Upper lobe of left lung (tissue), 6 donors: ENCODE measurements at regions not wholly inside any gene's neighbourhood (a gene's known extent, or its start where the extent isn't known, plus 50 kb on each side); places are given as distances from the start of the nearest gene placed in this dataset.

ENCODE experiments used
- ATAC-seq, 2 donors: fragments of 200-7000 bp; cut with Tn5 transposase; one replicate each; pipeline ENCODE4 v1.9.1; 2022; ENCODE audit warnings: mild to moderate bottlenecking in 2 of 2, moderate library complexity in 2 of 2; ENCODE audit not compliant: low FRiP score in 2 of 2
- DNase-seq, 2 donors: peaks; one replicate each; pipeline ENCODE4 v3.0.0-alpha.2; 2019 to 2020
- H3K27ac ChIP-seq, 4 donors: fragments of 200-600 bp; sonication (generic); one replicate each; pipeline ENCODE4 v1.5.1; 2016 to 2019
- H3K27me3 ChIP-seq, 4 donors: fragments of 200-600 bp; sonication (generic); one replicate each; pipeline ENCODE4 v1.5.1; 2017 to 2019
- H3K36me3 ChIP-seq, 4 donors: fragments of 200-600 bp; sonication (generic); one replicate each; pipeline ENCODE4 v1.5.1; 2016 to 2019
- H3K4me1 ChIP-seq, 4 donors: fragments of 200-600 bp; sonication (generic); one replicate each; pipeline ENCODE4 v1.5.1; 2018 to 2019
- H3K4me3 ChIP-seq, 4 donors: fragments of 200-600 bp; sonication (generic); one replicate each; pipeline ENCODE4 v1.5.1; 2017 to 2019; ENCODE audit warnings: mild to moderate bottlenecking in 2 of 4, moderate library complexity in 1 of 4
- H3K9me3 ChIP-seq, 4 donors: fragments of 200-600 bp; sonication (generic); one replicate each; pipeline ENCODE4 v1.5.1; 2018 to 2019
- EP300 ChIP-seq, 4 donors: sonication (generic); formaldehyde crosslinking; IDR thresholded peaks; one replicate each; pipeline ENCODE4 v1.5.1; 2017; ENCODE audit warnings: antibody characterized with exemption in 4 of 4, control low read depth in 2 of 4
- POLR2A ChIP-seq, 4 donors: fragments of 450-650 bp; IDR thresholded peaks; one replicate each; pipeline ENCODE4 v1.5.1; 2016 to 2017; ENCODE audit warnings: antibody characterized with exemption in 4 of 4, mild to moderate bottlenecking in 2 of 4
- POLR2AphosphoS5 ChIP-seq, 2 donors: sonication (generic); formaldehyde crosslinking; IDR thresholded peaks; one replicate each; pipeline ENCODE4 v1.5.1; 2017; ENCODE audit warnings: antibody characterized with exemption in 2 of 2
- WGBS, 2 donors: methylation state at CpG; one replicate each; pipeline ENCODE4 v1.1.5; 2017 to 2018; 5-methylcytosine and 5-hydroxymethylcytosine counted together
- TF ChIP-seq, protein P1 (sequence below), 6 experiments: fragments of 450-650 bp in 4 of 6; fragments of 200-600 bp in 2 of 6; sonication (generic) in 2 of 6; IDR thresholded peaks; one replicate each; pipeline ENCODE4 v1.5.1; 2016 to 2019; ENCODE audit warnings: antibody characterized with exemption in 6 of 6
- donor health status: DM: no; HTN: no; CAD: no; lungs with moderate emphysema.
- donor health status: DM: no; HTN: yes; CAD: no; lungs with severe emphysema.

DNA sequence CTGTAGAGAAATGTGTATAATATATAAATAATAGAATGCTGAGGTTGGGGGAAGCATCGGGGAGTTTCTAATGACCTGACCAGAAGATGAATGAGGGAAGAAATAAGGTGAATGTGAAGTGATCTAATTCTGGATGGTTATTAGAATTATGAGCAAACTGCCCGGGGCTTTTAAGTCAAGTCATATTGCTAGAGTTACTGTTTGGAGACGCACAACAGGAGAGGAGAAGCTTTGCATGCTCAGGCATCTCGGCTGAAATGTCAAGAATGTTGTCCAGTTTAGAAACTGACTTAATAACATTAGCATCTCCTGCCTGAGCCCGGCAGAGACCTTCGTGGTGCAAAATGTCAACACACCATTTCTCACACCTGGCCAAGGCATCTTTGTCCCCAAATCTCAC is 119.1 kb downstream of the RRAGC start:
- H3K9me3 ChIP-seq: no peaks in the 10 kb centered on the region
- WGBS, 2 donors: 73 to 78% methylated on average over 6 of the region's 6 CpGs
- H3K4me1 ChIP-seq: no peaks in the 10 kb centered on the region
- ATAC-seq (no peak), DNase-seq (no peak)
- no peaks in the 10 kb centered on the region for H3K36me3 ChIP-seq
- no peak overlapping the region for H3K4me3 ChIP-seq
- H3K27ac ChIP-seq: no peak overlapping the region
- TF ChIP-seq, protein P1, sequence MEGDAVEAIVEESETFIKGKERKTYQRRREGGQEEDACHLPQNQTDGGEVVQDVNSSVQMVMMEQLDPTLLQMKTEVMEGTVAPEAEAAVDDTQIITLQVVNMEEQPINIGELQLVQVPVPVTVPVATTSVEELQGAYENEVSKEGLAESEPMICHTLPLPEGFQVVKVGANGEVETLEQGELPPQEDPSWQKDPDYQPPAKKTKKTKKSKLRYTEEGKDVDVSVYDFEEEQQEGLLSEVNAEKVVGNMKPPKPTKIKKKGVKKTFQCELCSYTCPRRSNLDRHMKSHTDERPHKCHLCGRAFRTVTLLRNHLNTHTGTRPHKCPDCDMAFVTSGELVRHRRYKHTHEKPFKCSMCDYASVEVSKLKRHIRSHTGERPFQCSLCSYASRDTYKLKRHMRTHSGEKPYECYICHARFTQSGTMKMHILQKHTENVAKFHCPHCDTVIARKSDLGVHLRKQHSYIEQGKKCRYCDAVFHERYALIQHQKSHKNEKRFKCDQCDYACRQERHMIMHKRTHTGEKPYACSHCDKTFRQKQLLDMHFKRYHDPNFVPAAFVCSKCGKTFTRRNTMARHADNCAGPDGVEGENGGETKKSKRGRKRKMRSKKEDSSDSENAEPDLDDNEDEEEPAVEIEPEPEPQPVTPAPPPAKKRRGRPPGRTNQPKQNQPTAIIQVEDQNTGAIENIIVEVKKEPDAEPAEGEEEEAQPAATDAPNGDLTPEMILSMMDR (IDR thresholded peaks at IDR 0.05): no peak
- TF ChIP-seq POLR2AphosphoS5 (IDR thresholded peaks at IDR 0.05): no peak
- no peak for TF ChIP-seq EP300 (IDR thresholded peaks at IDR 0.05)
- TF ChIP-seq POLR2A (IDR thresholded peaks at IDR 0.05): no peak
- H3K27me3 ChIP-seq: no peaks in the 10 kb centered on the region

DNA sequence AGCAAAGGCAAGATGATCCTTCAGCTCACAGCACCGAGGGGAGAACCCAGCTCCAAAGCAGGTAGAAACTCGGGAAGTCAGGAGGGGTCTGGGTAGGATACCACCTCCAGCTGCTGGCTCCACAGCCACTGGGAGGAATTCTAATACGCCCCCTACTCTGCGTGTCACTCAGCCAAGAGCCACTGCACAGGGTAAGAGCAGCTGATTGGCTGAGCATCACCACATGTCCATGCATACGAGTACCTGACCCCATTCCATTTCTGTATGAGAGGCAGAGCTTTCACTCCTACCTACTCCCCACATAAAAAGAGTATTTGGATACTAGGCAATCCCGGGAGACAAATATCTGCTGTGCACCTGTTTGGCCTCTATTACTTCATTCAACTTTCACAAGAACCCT is 121.4 kb downstream of the RRAGC start:
- no peaks in the 10 kb centered on the region for H3K9me3 ChIP-seq
- H3K27me3 ChIP-seq: no peaks in the 10 kb centered on the region
- TF ChIP-seq, protein P1 (IDR thresholded peaks at IDR 0.05): no peak
- no peak for TF ChIP-seq POLR2AphosphoS5 (IDR thresholded peaks at IDR 0.05)
- TF ChIP-seq EP300 (IDR thresholded peaks at IDR 0.05): no peak
- TF ChIP-seq POLR2A (IDR thresholded peaks at IDR 0.05): no peak
- H3K4me1 ChIP-seq: no peaks in the 10 kb centered on the region
- H3K4me3 ChIP-seq: no peak overlapping the region
- no peaks in the 10 kb centered on the region for H3K36me3 ChIP-seq
- ATAC-seq (no peak), DNase-seq (no peak)
- WGBS, 2 donors: 83 to 88% methylated on average over 4 to 6 of the region's 6 CpGs
- H3K27ac ChIP-seq: no peak overlapping the region

DNA sequence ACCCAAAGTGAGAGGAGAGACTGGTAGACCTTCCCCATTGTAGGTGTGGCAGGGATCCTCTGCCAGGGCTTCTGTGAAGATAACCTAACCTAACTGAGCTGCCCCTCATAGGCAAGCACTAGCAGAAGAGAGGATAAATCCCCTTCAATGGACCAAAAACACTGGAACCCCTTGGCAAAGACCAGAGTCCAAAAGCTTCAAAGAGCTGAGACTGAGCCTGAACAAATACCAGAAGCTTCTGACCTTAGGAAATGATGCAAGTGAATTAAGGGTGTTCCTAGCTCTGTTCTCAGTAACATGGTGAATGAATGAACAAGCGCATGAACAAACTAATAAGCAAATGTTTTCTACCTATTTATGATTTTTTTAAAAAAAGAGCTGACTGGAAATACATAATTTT is 123.2 kb downstream of the RRAGC start:
- Histone ChIP-seq H3K27me3 (no peaks in the 10 kb centered on the region), H3K9me3 (no peaks in the 10 kb centered on the region), H3K4me1 (no peaks in the 10 kb centered on the region), H3K4me3 (no peak overlapping the region), H3K27ac (no peak overlapping the region), H3K36me3 (no peaks in the 10 kb centered on the region)
- no peak for ATAC-seq
- WGBS, 2 donors: 91 to 98% methylated on average over 1 of the region's 1 CpG
- TF ChIP-seq POLR2A (IDR thresholded peaks at IDR 0.05): no peak
- TF ChIP-seq, protein P1 (IDR thresholded peaks at IDR 0.05): no peak
- TF ChIP-seq POLR2AphosphoS5 (IDR thresholded peaks at IDR 0.05): no peak
- TF ChIP-seq EP300 (IDR thresholded peaks at IDR 0.05): no peak
- DNase-seq: no peak

DNA sequence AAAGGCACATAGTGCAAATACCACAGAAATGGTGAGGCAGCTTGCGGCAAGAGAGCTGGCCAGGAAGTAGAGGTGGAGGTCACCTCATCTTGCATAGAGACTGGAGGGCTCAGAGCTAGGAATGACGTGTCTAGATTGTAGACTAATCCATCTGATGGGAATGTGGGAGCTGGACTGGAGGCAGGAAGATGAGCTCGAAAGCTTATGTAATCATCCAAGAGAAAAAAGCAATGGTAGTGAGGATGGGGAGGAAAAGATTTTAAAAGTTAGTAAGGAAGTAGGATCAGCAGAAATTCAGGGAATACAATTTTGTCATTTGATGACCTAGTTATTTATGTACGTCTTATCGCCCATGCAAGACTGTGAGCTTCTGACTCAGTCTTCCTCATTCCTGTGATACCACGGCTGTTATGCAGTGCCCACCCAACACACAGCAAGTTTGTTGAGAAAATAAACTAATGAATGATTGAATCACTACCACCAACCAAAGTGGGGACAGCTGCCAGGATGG is 123.9 kb downstream of the RRAGC start:
- TF ChIP-seq POLR2A (IDR thresholded peaks at IDR 0.05) (no peak), EP300 (IDR thresholded peaks at IDR 0.05) (no peak), POLR2AphosphoS5 (IDR thresholded peaks at IDR 0.05) (no peak)
- TF ChIP-seq, protein P1 (IDR thresholded peaks at IDR 0.05): no peak
- Histone ChIP-seq H3K9me3 (no peaks in the 10 kb centered on the region), H3K27me3 (no peaks in the 10 kb centered on the region), H3K4me3 (no peak overlapping the region), H3K27ac (no peak overlapping the region), H3K4me1 (no peaks in the 10 kb centered on the region), H3K36me3 (no peaks in the 10 kb centered on the region)
- ATAC-seq (no peak), DNase-seq (no peak)
- 91 to 92% methylated on average over 6 of the region's 6 CpGs for WGBS, 2 donors

DNA sequence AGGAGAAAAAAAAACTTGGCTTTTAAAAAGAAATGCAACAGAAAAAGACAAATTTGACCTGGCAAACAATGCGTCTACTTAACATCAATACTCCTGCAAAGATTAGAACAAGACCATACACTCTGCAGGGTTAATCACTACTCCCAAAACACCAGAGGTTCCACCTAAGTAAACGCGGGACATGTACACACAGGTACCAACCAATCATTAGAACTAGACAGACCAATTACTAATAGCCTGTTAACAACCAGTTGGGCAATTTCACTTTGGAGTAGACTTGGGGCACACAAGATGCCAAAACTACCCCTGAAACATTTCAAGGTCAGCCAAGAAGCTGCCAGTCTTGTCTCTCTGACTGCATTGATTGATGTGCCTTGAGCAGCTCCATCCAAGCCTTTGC is 125.8 kb downstream of the RRAGC start:
- Histone ChIP-seq H3K36me3 (no peaks in the 10 kb centered on the region), H3K9me3 (no peaks in the 10 kb centered on the region), H3K27ac (no peak overlapping the region), H3K4me3 (no peak overlapping the region), H3K4me1 (peaks cover 0 to under 1% (median 0%) of the 10 kb centered on the region in 4 donors), H3K27me3 (no peaks in the 10 kb centered on the region)
- DNase-seq (no peak), ATAC-seq (no peak)
- no peak for TF ChIP-seq POLR2A (IDR thresholded peaks at IDR 0.05)
- 76 to 79% methylated on average over 3 of the region's 3 CpGs for WGBS, 2 donors
